Left lung (tissue), 4 donors: ENCODE measurements at regions not wholly inside any gene's neighbourhood (a gene's known extent, or its start where the extent isn't known, plus 50 kb on each side); places are given as distances from the start of the nearest gene placed in this dataset.

Experiments
- ATAC-seq: fragments of 200-7000 bp; cut with Tn5 transposase; one replicate; pipeline ENCODE4 v1.9.1; 2020; ENCODE audit warnings: moderate library complexity
- DNase-seq, 4 donors: peaks; one replicate each; pipeline ENCODE4 v3.0.0-alpha.2; 2013 to 2020
- H3K27ac ChIP-seq, 2 donors: fragments of 200-600 bp; sonication (generic) in 1 of 2; one replicate each; pipeline versions ENCODE4 v1.5.0 to v1.8.0; 2020 to 2021
- H3K27me3 ChIP-seq, 2 donors: fragments of 200-600 bp; sonication (generic) in 1 of 2; one replicate each; pipeline versions ENCODE4 v1.5.0 to v1.8.0; 2020 to 2021
- H3K36me3 ChIP-seq, 2 donors: fragments of 200-600 bp; sonication (generic) in 1 of 2; one replicate each; pipeline versions ENCODE4 v1.5.0 to v1.8.0; 2020 to 2021
- H3K4me1 ChIP-seq, 2 donors: fragments of 200-600 bp; one replicate each; pipeline ENCODE4 v1.8.0; 2021
- H3K4me3 ChIP-seq, 2 donors: fragments of 200-600 bp; sonication (generic) in 1 of 2; one replicate each; pipeline versions ENCODE4 v1.5.0 to v1.8.0; 2020 to 2021; ENCODE audit warnings: mild to moderate bottlenecking in 1 of 2
- H3K9me3 ChIP-seq, 2 donors: fragments of 200-600 bp; sonication (generic) in 1 of 2; one replicate each; pipeline versions ENCODE4 v1.5.0 to v1.8.0; 2020 to 2021
- CTCF ChIP-seq, 2 donors: fragments of 200-600 bp; sonication (generic) in 1 of 2; IDR thresholded peaks; one replicate each; pipeline versions ENCODE4 v1.5.0 to v1.8.0; 2021; ENCODE audit warnings: antibody characterized with exemption in 2 of 2
- intact Hi-C, 2 donors: fragments of 100-400 bp; cut with DNase I; formaldehyde crosslinking; loops; one replicate each; pipeline versions ENCODE4 v1.11.2 to v1.14.2; 2022
- donor health status: DM: no; HTN: yes; CAD: no.
- donor health status: DM: no; HTN: no; CAD: no.

DNA sequence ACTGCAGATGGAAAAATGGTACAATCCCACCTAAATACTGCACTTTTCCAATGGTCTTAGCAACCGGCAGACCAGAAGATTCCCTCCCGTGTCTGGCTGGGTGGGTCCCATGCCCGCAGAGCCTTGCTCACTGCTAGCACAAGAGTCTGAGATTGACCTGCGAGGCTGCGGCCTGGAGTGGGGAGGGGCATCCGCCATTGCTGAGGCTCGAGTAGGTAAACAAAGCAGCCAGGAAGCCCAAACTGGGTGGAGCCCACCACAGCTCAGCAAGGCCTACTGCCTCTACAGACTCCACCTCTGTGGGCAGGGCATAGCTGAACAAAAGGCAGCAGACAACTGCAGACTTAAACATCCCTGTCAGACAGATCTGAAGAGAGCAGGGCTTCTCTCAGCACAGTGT is 221.6 kb upstream of the CTNND2 start:
- Histone ChIP-seq H3K27ac (no peak overlapping the region), H3K9me3 (peaks cover 0 to 27% of the 10 kb centered on the region in 2 donors), H3K36me3 (no peaks in the 10 kb centered on the region), H3K4me1 (no peaks in the 10 kb centered on the region), H3K27me3 (no peaks in the 10 kb centered on the region), H3K4me3 (no peak overlapping the region)
- no peak for ATAC-seq
- intact Hi-C loops = no loop called here
- DNase-seq = peak in 1 of 4 donors; percentile 31
- no peak for TF ChIP-seq CTCF (IDR thresholded peaks at IDR 0.05)

- intact Hi-C loops = no loop called here
- H3K9me3 ChIP-seq = peaks cover 0 to 5% of the 10 kb centered on the region in 2 donors
- ATAC-seq (no peak), DNase-seq (no peak)
- H3K27ac ChIP-seq = no peak overlapping the region
- H3K4me3 ChIP-seq = no peak overlapping the region
- no peaks in the 10 kb centered on the region for H3K4me1 ChIP-seq
- H3K27me3 ChIP-seq = no peaks in the 10 kb centered on the region
- H3K36me3 ChIP-seq = no peaks in the 10 kb centered on the region
- TF ChIP-seq CTCF (IDR thresholded peaks at IDR 0.05) = no peak
Measured at GRCh38 chr5:12119657-12120056, 215.4 kb upstream of the CTNND2 start.

- intact Hi-C loops = no loop called here
- Histone ChIP-seq H3K27me3 (no peaks in the 10 kb centered on the region), H3K4me3 (no peak overlapping the region), H3K4me1 (no peaks in the 10 kb centered on the region), H3K27ac (no peak overlapping the region), H3K9me3 (no peaks in the 10 kb centered on the region), H3K36me3 (no peaks in the 10 kb centered on the region)
- DNase-seq (no peak), ATAC-seq (no peak)
- TF ChIP-seq CTCF (IDR thresholded peaks at IDR 0.05) = no peak
Measured at GRCh38 chr5:12114075-12114474, 209.8 kb upstream of the CTNND2 start.

- no peaks in the 10 kb centered on the region for H3K4me1 ChIP-seq
- no peak for TF ChIP-seq CTCF (IDR thresholded peaks at IDR 0.05)
Measured at GRCh38 chr5:12113062-12113461, 208.8 kb upstream of the CTNND2 start.

GRCh38 chr5:12111261-12111660 is 207.0 kb upstream of the CTNND2 start:
- ATAC-seq = no peak
- Histone ChIP-seq H3K4me1 (no peaks in the 10 kb centered on the region), H3K27me3 (no peaks in the 10 kb centered on the region), H3K27ac (no peak overlapping the region), H3K36me3 (no peaks in the 10 kb centered on the region), H3K4me3 (no peak overlapping the region), H3K9me3 (no peaks in the 10 kb centered on the region)
- no peak for DNase-seq
- TF ChIP-seq CTCF (IDR thresholded peaks at IDR 0.05) = no peak
- intact Hi-C loops = no loop called here

More at GRCh38 chr5:12113062-12113461, 208.8 kb upstream of the CTNND2 start:
- no peaks in the 10 kb centered on the region for H3K36me3 ChIP-seq
- no peaks in the 10 kb centered on the region for H3K27me3 ChIP-seq
- intact Hi-C loops = no loop called here
- ATAC-seq (no peak), DNase-seq (no peak)
- H3K9me3 ChIP-seq = no peaks in the 10 kb centered on the region
- no peak overlapping the region for H3K4me3 ChIP-seq
- H3K27ac ChIP-seq = no peak overlapping the region
